SK-N-SH (cell line): ENCODE measurements at regions not wholly inside any gene's neighbourhood (a gene's known extent, or its start where the extent isn't known, plus 50 kb on each side); places are given as distances from the start of the nearest gene placed in this dataset.
"Not testable (repeated sequence)": the region's sequence is repeated elsewhere in the genome, so short reads cannot be mapped to it uniquely, and the experiment has no call there.

Source experiments
- CTCF ChIA-PET: fragments of 300-600, 350-600 bp; formaldehyde crosslinking; extraction: SDS; loops from one replicate; lab custom pipeline; 2021; lab: Yijun Ruan, JAX
- POLR2A ChIA-PET: fragments of 350-600 bp; sonication (Branson Sonifier 250); formaldehyde crosslinking; extraction: SDS; loops from one replicate; lab custom pipeline; 2020; ENCODE audit warnings: antibody characterized with exemption, inconsistent platforms; lab: Yijun Ruan, JAX
- DNase-seq: peaks from one replicate; pipeline ENCODE4 v3.0.0; 2012
- H2AFZ ChIP-seq: fragments of 200-600 bp; sonication (generic); 2 replicates; pipeline ENCODE4 v1.8.1; 2016; ENCODE audit warnings: antibody characterized with exemption, mild to moderate bottlenecking, low read depth
- H3F3A ChIP-seq: fragments of 200-600 bp; sonication (generic); replicated peaks from 2 replicates; pipeline ENCODE3; 2016; ENCODE audit warnings: antibody characterized with exemption, mild to moderate bottlenecking; ENCODE audit not compliant: insufficient read depth
- H3K27ac ChIP-seq, 2 experiments: fragments of 200-500 bp in 1 of 2; fragments of 200-600 bp in 1 of 2; sonication (Bioruptor generic) in 1 of 2; sonication (generic), shearing (Covaris generic) in 1 of 2; 2 replicates each; pipeline versions ENCODE4 v1.5.1 to v1.6.1; 2014 to 2016; ENCODE audit warnings: low read depth in 2 of 2, inconsistent platforms in 1 of 2, low read length in 1 of 2, mild to moderate bottlenecking in 1 of 2, mixed read lengths in 1 of 2
- H3K27me3 ChIP-seq: fragments of 200-600 bp; sonication (generic), shearing (Covaris generic); 2 replicates; pipeline ENCODE4 v1.6.1; 2016; ENCODE audit warnings: mixed run types; ENCODE audit not compliant: insufficient read depth
- H3K36me3 ChIP-seq, 2 experiments: fragments of 200-500 bp in 1 of 2; fragments of 200-600 bp in 1 of 2; sonication (Bioruptor generic) in 1 of 2; sonication (generic) in 1 of 2; replicated peaks in 1 of 2; 2 replicates each; pipeline versions ENCODE3 to v1.5.1; 2014 to 2016; ENCODE audit warnings: low read length in 1 of 2, mild to moderate bottlenecking in 1 of 2; ENCODE audit not compliant: insufficient read depth in 2 of 2, control insufficient read depth in 1 of 2
- H3K4me1 ChIP-seq, 2 experiments: fragments of 200-500 bp in 1 of 2; fragments of 200-600 bp in 1 of 2; sonication (Bioruptor generic) in 1 of 2; sonication (generic), shearing (Covaris generic) in 1 of 2; 2 replicates each; pipeline versions ENCODE4 v1.5.1 to v1.6.1; 2014 to 2016; ENCODE audit warnings: low read depth in 1 of 2, low read length in 1 of 2, mixed run types in 1 of 2; ENCODE audit not compliant: insufficient read depth in 2 of 2, control insufficient read depth in 1 of 2
- H3K4me2 ChIP-seq: fragments of 200-600 bp; sonication (generic), shearing (Covaris generic); 2 replicates; pipeline ENCODE4 v1.6.1; 2017; ENCODE audit warnings: mixed run types
- H3K4me3 ChIP-seq, 2 experiments: fragments of 200-500 bp in 1 of 2; fragments of 200-600 bp in 1 of 2; sonication (Bioruptor generic) in 1 of 2; sonication (generic), shearing (Covaris generic) in 1 of 2; 2 replicates each; pipeline versions ENCODE4 v1.5.1 to v1.8.1; 2014 to 2016; ENCODE audit warnings: low read depth in 2 of 2, inconsistent platforms in 1 of 2, low read length in 1 of 2, mild to moderate bottlenecking in 1 of 2, mixed read lengths in 1 of 2, moderate library complexity in 1 of 2
- H3K79me2 ChIP-seq: fragments of 200-600 bp; sonication (generic); 2 replicates; pipeline ENCODE4 v1.8.1; 2017; ENCODE audit warnings: mild to moderate bottlenecking; ENCODE audit not compliant: insufficient read depth
- H3K9ac ChIP-seq: fragments of 200-600 bp; sonication (generic); 2 replicates; pipeline ENCODE4 v1.6.1; 2017; ENCODE audit warnings: mixed run types
- H3K9me2 ChIP-seq: fragments of 200-600 bp; sonication (generic); 2 replicates; pipeline ENCODE4 v1.6.1; 2017; ENCODE audit warnings: mixed run types
- H3K9me3 ChIP-seq: fragments of 200-600 bp; sonication (generic); 2 replicates; pipeline ENCODE4 v1.6.1; 2017; ENCODE audit warnings: mixed run types, mild to moderate bottlenecking, moderate library complexity
- H4K20me1 ChIP-seq: fragments of 200-600 bp; sonication (generic); 2 replicates; pipeline ENCODE4 v1.6.1; 2017; ENCODE audit warnings: mild to moderate bottlenecking, mixed run types; ENCODE audit not compliant: insufficient read depth
- FOSL2 ChIP-seq: IDR thresholded peaks from 2 replicates; pipeline ENCODE4 v1.4.0; 2012; ENCODE audit warnings: low read depth, mild to moderate bottlenecking, moderate library complexity, borderline replicate concordance
- POLR2AphosphoS5 ChIP-seq: IDR thresholded peaks from 2 replicates; pipeline ENCODE4 v1.6.1; 2012; ENCODE audit warnings: low read depth, low read length
- RAD21 ChIP-seq: IDR thresholded peaks from 2 replicates; pipeline ENCODE4 v1.6.1; 2012; ENCODE audit warnings: mild to moderate bottlenecking, low read length
- RFX5 ChIP-seq: IDR thresholded peaks from 2 replicates; pipeline ENCODE4 v1.6.1; 2012; ENCODE audit warnings: mild to moderate bottlenecking, improper control_type of control experiment, low read length
- RXRA ChIP-seq: IDR thresholded peaks from 2 replicates; pipeline ENCODE4 v1.4.0; 2012; ENCODE audit warnings: low read depth, mild to moderate bottlenecking, borderline replicate concordance
- SIN3A ChIP-seq: IDR thresholded peaks from 2 replicates; pipeline ENCODE4 v1.6.1; 2012; ENCODE audit warnings: low read depth, mild to moderate bottlenecking, low read length, moderate library complexity, borderline replicate concordance
- TEAD4 ChIP-seq: IDR thresholded peaks from 2 replicates; pipeline ENCODE4 v1.4.0; 2012; ENCODE audit warnings: mild to moderate bottlenecking, borderline replicate concordance; ENCODE audit not compliant: insufficient read depth
- YY1 ChIP-seq: IDR thresholded peaks from 2 replicates; pipeline ENCODE4 v1.4.0; 2012; ENCODE audit warnings: low read depth, mild to moderate bottlenecking
- WGBS: methylation state at CpG from one replicate; pipeline ENCODE4 v1.1.6; 2017; ENCODE audit warnings: low lambda C conversion rate; 5-methylcytosine and 5-hydroxymethylcytosine counted together
- TF ChIP-seq, protein P1 (sequence below): IDR thresholded peaks from 2 replicates; pipeline ENCODE4 v1.4.0; 2012; ENCODE audit warnings: low read depth, borderline replicate concordance
- TF ChIP-seq, protein P2 (sequence below): IDR thresholded peaks from 2 replicates; pipeline ENCODE4 v1.4.0; 2012; ENCODE audit warnings: low read depth, borderline replicate concordance
- TF ChIP-seq, protein P3 (sequence below): fragments of 200-600 bp; sonication (generic); IDR thresholded peaks from 2 replicates; pipeline ENCODE4 v1.6.1; 2017; ENCODE audit warnings: antibody characterized with exemption, mild to moderate bottlenecking, moderate library complexity
- TF ChIP-seq, protein P4 (sequence below): IDR thresholded peaks from 2 replicates; pipeline ENCODE4 v1.6.1; 2012; ENCODE audit warnings: mild to moderate bottlenecking, low read depth, low read length, moderate library complexity
- TF ChIP-seq, protein P5 (sequence below): fragments of 150-350 bp; IDR thresholded peaks from 2 replicates; pipeline ENCODE4 v1.6.1; 2016; ENCODE audit warnings: mild to moderate bottlenecking, low read depth, low read length

DNA sequence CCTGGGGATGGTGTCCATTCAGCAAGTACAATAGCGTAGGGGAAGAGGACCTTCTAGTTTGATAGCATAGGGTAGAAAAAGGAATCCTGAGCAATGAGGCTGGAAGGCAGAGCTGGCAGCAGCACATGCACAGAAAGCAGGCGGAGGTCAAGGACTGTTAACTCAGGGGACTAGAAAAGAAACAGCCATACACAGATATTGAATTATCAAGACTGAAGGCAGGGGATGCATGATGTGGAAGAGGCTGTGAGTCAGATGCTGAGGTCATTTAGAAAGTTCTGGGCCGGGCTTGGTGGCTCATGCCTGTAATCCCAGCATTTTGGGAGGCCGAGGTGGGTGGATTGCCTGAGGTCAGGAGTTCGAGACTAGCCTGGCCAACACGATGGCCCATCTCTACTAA is 65.6 kb downstream of the OPTC start (continued):
- TF ChIP-seq, protein P1, sequence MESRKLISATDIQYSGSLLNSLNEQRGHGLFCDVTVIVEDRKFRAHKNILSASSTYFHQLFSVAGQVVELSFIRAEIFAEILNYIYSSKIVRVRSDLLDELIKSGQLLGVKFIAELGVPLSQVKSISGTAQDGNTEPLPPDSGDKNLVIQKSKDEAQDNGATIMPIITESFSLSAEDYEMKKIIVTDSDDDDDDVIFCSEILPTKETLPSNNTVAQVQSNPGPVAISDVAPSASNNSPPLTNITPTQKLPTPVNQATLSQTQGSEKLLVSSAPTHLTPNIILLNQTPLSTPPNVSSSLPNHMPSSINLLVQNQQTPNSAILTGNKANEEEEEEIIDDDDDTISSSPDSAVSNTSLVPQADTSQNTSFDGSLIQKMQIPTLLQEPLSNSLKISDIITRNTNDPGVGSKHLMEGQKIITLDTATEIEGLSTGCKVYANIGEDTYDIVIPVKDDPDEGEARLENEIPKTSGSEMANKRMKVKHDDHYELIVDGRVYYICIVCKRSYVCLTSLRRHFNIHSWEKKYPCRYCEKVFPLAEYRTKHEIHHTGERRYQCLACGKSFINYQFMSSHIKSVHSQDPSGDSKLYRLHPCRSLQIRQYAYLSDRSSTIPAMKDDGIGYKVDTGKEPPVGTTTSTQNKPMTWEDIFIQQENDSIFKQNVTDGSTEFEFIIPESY = no peak
- TF ChIP-seq TEAD4 (peak; percentile 47; the same call in 1 of the 2 replicates), RFX5 (no peak), RXRA (peak; percentile 76), RAD21 (no peak), YY1 (no peak), POLR2AphosphoS5 (peak; percentile 39; the same call in 1 of the 2 replicates)
- TF ChIP-seq, protein P2, sequence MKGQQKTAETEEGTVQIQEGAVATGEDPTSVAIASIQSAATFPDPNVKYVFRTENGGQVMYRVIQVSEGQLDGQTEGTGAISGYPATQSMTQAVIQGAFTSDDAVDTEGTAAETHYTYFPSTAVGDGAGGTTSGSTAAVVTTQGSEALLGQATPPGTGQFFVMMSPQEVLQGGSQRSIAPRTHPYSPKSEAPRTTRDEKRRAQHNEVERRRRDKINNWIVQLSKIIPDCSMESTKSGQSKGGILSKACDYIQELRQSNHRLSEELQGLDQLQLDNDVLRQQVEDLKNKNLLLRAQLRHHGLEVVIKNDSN = no peak

DNA sequence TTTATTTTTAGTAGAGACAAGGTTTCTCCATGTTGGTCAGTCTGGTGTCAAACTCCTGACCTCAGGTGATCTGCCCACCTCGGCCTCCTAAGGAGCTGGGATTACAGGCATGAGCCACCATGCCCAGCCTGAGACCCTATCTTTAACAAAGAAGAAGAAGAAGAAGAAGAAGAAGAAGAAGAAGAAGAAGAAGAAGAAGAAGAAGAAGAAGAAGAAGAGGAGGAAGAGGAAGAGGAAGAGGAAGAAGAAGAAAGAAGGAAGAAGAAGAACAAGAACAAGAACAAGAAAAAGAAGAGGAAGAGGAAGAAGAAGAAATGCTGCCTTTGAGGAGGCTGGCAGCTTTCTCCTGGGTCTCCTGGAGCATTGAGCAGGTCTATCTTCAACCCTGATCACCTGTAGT is 64.9 kb upstream of the ATP2B4 start:
- H3K9me2 ChIP-seq, H3K27me3 ChIP-seq, H3K4me3 ChIP-seq, H3K36me3 ChIP-seq, DNase-seq, H3K9me3 ChIP-seq, CTCF ChIA-PET, H2AFZ ChIP-seq, POLR2A ChIA-PET, H3K4me2 ChIP-seq, H4K20me1 ChIP-seq, H3K9ac ChIP-seq, H3K27ac ChIP-seq, H3K79me2 ChIP-seq: not testable (repeated sequence)
- peaks cover 20 to 22% of the 10 kb centered on the region in 2 experiments for H3K4me1 ChIP-seq
- 100% methylated on average over 1 of the region's 1 CpG for WGBS
- peaks cover 52% of the 10 kb centered on the region for H3F3A ChIP-seq

DNA sequence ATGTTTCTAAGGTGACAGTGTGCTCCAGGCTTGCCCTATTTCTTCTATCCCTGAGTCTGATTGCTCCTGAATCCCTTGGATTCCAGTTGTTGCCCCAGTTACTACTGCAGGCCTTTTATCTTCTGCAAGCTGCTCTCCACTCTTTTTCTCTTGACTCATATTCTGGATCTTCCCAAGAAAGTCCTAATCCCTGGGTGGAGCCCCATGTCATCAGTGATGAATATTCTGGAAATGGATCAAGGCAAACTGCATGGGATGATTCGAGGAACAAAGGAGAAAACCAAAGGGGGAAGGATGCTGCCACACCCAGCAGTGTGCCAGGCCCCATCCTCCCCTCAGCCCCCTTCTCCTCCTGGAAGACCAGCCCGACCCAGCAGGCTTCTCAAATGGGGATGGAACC is 63.3 kb upstream of the ATP2B4 start:
- 55% methylated on average over 2 of the region's 2 CpGs for WGBS
- no peak for DNase-seq
- Histone ChIP-seq H3K4me2 (no peak overlapping the region), H3K9ac (no peak overlapping the region), H3K36me3 (no peaks in the 10 kb centered on the region), H3F3A (peaks cover 37% of the 10 kb centered on the region), H3K9me2 (no peaks in the 10 kb centered on the region), H3K79me2 (no peaks in the 10 kb centered on the region), H2AFZ (no peak overlapping the region), H3K4me3 (no peak overlapping the region), H3K9me3 (no peaks in the 10 kb centered on the region), H3K27me3 (no peaks in the 10 kb centered on the region), H4K20me1 (no peaks in the 10 kb centered on the region), H3K4me1 (peaks cover 7 to 9% of the 10 kb centered on the region in 2 experiments; a peak in 3 of 4 replicates), H3K27ac (no peak overlapping the region)
- CTCF ChIA-PET = no interaction called here
- POLR2A ChIA-PET = no interaction called here
- TF ChIP-seq, protein P3, sequence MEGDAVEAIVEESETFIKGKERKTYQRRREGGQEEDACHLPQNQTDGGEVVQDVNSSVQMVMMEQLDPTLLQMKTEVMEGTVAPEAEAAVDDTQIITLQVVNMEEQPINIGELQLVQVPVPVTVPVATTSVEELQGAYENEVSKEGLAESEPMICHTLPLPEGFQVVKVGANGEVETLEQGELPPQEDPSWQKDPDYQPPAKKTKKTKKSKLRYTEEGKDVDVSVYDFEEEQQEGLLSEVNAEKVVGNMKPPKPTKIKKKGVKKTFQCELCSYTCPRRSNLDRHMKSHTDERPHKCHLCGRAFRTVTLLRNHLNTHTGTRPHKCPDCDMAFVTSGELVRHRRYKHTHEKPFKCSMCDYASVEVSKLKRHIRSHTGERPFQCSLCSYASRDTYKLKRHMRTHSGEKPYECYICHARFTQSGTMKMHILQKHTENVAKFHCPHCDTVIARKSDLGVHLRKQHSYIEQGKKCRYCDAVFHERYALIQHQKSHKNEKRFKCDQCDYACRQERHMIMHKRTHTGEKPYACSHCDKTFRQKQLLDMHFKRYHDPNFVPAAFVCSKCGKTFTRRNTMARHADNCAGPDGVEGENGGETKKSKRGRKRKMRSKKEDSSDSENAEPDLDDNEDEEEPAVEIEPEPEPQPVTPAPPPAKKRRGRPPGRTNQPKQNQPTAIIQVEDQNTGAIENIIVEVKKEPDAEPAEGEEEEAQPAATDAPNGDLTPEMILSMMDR = no peak
- TF ChIP-seq FOSL2 (no peak), TEAD4 (no peak), POLR2AphosphoS5 (no peak), SIN3A (no peak)
- TF ChIP-seq, protein P4, sequence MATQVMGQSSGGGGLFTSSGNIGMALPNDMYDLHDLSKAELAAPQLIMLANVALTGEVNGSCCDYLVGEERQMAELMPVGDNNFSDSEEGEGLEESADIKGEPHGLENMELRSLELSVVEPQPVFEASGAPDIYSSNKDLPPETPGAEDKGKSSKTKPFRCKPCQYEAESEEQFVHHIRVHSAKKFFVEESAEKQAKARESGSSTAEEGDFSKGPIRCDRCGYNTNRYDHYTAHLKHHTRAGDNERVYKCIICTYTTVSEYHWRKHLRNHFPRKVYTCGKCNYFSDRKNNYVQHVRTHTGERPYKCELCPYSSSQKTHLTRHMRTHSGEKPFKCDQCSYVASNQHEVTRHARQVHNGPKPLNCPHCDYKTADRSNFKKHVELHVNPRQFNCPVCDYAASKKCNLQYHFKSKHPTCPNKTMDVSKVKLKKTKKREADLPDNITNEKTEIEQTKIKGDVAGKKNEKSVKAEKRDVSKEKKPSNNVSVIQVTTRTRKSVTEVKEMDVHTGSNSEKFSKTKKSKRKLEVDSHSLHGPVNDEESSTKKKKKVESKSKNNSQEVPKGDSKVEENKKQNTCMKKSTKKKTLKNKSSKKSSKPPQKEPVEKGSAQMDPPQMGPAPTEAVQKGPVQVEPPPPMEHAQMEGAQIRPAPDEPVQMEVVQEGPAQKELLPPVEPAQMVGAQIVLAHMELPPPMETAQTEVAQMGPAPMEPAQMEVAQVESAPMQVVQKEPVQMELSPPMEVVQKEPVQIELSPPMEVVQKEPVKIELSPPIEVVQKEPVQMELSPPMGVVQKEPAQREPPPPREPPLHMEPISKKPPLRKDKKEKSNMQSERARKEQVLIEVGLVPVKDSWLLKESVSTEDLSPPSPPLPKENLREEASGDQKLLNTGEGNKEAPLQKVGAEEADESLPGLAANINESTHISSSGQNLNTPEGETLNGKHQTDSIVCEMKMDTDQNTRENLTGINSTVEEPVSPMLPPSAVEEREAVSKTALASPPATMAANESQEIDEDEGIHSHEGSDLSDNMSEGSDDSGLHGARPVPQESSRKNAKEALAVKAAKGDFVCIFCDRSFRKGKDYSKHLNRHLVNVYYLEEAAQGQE = no peak
- TF ChIP-seq, protein P5, sequence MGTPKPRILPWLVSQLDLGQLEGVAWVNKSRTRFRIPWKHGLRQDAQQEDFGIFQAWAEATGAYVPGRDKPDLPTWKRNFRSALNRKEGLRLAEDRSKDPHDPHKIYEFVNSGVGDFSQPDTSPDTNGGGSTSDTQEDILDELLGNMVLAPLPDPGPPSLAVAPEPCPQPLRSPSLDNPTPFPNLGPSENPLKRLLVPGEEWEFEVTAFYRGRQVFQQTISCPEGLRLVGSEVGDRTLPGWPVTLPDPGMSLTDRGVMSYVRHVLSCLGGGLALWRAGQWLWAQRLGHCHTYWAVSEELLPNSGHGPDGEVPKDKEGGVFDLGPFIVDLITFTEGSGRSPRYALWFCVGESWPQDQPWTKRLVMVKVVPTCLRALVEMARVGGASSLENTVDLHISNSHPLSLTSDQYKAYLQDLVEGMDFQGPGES = no peak
- TF ChIP-seq, protein P1 = no peak
